ENCODE measurements at regions not wholly inside any gene's neighbourhood (a gene's known extent, or its start where the extent isn't known, plus 50 kb on each side); places are given as distances from the start of the nearest gene placed in this dataset.

DNA sequence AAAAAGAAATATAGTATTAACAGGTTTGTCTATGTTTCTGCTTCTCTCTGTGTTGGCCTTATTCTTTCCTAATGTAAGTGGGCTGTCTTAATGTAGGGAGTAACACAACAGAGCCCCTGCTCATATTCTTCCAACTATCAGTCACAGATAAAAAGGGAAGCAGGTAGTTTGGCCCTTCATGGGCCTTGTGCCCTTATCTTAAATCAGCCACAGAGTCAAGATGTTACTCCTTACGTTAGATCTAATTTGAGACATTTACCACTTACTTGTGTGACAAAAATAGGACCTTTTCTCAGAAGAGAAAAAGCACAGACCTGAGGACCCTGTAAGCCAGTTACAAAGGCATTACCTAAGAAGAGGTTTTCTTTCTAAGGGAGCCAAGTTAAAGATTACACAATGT, 589.0 kb downstream of the GRXCR1 start:
- TF ChIP-seq MXI1 (IDR thresholded peaks at IDR 0.05; ENCODE audit: borderline replicate concordance, low read depth, low read length) (no peak), POLR2AphosphoS5 (IDR thresholded peaks at IDR 0.05; ENCODE audit: low read depth, low read length) (no peak), ZNF709 (CRISPR knock-in tag; IDR thresholded peaks at IDR 0.05) (no peak), PREB (CRISPR knock-in tag; IDR thresholded peaks at IDR 0.05) (no peak), BHLHE40 (IDR thresholded peaks at IDR 0.05; ENCODE audit: low read length) (no peak), FOXM1 (CRISPR knock-in tag; IDR thresholded peaks at IDR 0.05) (no peak)
- TF ChIP-seq, protein P1, sequence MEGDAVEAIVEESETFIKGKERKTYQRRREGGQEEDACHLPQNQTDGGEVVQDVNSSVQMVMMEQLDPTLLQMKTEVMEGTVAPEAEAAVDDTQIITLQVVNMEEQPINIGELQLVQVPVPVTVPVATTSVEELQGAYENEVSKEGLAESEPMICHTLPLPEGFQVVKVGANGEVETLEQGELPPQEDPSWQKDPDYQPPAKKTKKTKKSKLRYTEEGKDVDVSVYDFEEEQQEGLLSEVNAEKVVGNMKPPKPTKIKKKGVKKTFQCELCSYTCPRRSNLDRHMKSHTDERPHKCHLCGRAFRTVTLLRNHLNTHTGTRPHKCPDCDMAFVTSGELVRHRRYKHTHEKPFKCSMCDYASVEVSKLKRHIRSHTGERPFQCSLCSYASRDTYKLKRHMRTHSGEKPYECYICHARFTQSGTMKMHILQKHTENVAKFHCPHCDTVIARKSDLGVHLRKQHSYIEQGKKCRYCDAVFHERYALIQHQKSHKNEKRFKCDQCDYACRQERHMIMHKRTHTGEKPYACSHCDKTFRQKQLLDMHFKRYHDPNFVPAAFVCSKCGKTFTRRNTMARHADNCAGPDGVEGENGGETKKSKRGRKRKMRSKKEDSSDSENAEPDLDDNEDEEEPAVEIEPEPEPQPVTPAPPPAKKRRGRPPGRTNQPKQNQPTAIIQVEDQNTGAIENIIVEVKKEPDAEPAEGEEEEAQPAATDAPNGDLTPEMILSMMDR (CRISPR knock-in tag; IDR thresholded peaks at IDR 0.05) = no peak

Measured in HepG2 (cell line).